Activated CD4-positive, alpha-beta T cell treated with anti-CD3 and anti-CD28 coated beads, Interleukin-2, Interleukin-4, amounts not matched to agents 100 ng/mL and 50 ng/mL, durations not matched to agents 16 hours and 8 hours (primary cell): ENCODE measurements at regions not wholly inside any gene's neighbourhood (a gene's known extent, or its start where the extent isn't known, plus 50 kb on each side); places are given as distances from the start of the nearest gene placed in this dataset.
"Not testable (repeated sequence)": the region's sequence is repeated elsewhere in the genome, so short reads cannot be mapped to it uniquely, and the experiment has no call there.

Experiments used
- DNase-seq: peaks from one replicate; pipeline ENCODE4 v3.0.0-alpha.2; 2020; ENCODE audit warnings: low spot score

- DNase-seq: peak; percentile 28
Measured at GRCh38 chr7:36037121-36037662, 115.9 kb upstream of the EEPD1 start.

GRCh38 chr7:36038063-36038721, 114.9 kb upstream of the EEPD1 start:
- DNase-seq: no peak

GRCh38 chr7:36039243-36039642, 113.8 kb upstream of the EEPD1 start:
- DNase-seq: no peak

- no peak for DNase-seq
Measured at GRCh38 chr7:36039671-36040070, 113.4 kb upstream of the EEPD1 start.

GRCh38 chr7:36040679-36041078, 112.4 kb upstream of the EEPD1 start:
- DNase-seq: no peak

- no peak for DNase-seq
Measured at GRCh38 chr7:36044101-36044892, 108.8 kb upstream of the EEPD1 start.

- no peak for DNase-seq
Measured at GRCh38 chr7:36045326-36045725, 107.7 kb upstream of the EEPD1 start.

GRCh38 chr7:36045830-36046341, 107.2 kb upstream of the EEPD1 start:
- DNase-seq: no peak

GRCh38 chr7:36047091-36047658, 105.9 kb upstream of the EEPD1 start:
- no peak for DNase-seq

- no peak for DNase-seq
Measured at GRCh38 chr7:36048141-36048901, 104.7 kb upstream of the EEPD1 start.

- DNase-seq: no peak
Measured at GRCh38 chr7:36048902-36049240, 104.2 kb upstream of the EEPD1 start.

GRCh38 chr7:36051501-36051900, 101.6 kb upstream of the EEPD1 start:
- no peak for DNase-seq

- DNase-seq: no peak
Measured at GRCh38 chr7:36053589-36053988, 99.5 kb upstream of the EEPD1 start.

- DNase-seq: no peak
Measured at GRCh38 chr7:36054637-36055036, 98.4 kb upstream of the EEPD1 start.

GRCh38 chr7:36055207-36055606, 97.8 kb upstream of the EEPD1 start:
- DNase-seq: no peak

- DNase-seq: no peak
Measured at GRCh38 chr7:36057323-36057722, 95.7 kb upstream of the EEPD1 start.

- DNase-seq: no peak
Measured at GRCh38 chr7:36058020-36058592, 94.9 kb upstream of the EEPD1 start.

GRCh38 chr7:36060388-36060787, 92.7 kb upstream of the EEPD1 start:
- DNase-seq: not testable (repeated sequence)

GRCh38 chr7:36062154-36062815, 90.8 kb upstream of the EEPD1 start:
- DNase-seq: no peak

GRCh38 chr7:36064676-36065075, 88.4 kb upstream of the EEPD1 start:
- no peak for DNase-seq
